ENCODE measurements at regions not wholly inside any gene's neighbourhood (a gene's known extent, or its start where the extent isn't known, plus 50 kb on each side); places are given as distances from the start of the nearest gene placed in this dataset.
A peak's percentile ranks its signal among the peaks of the same experiment; 100 is the strongest.

- peak overlapping the region; percentile 74 for H3K27ac ChIP-seq
- no peak for TF ChIP-seq CTCF (conservative IDR thresholded peaks at IDR 0.05)
Observed at GRCh38 chr3:178900029-178900646, 171.5 kb downstream of the ZMAT3 start.

- no peak for TF ChIP-seq CTCF (conservative IDR thresholded peaks at IDR 0.05)
- no peak overlapping the region for H3K27ac ChIP-seq
Observed at GRCh38 chr3:178895178-178895789, 176.3 kb downstream of the ZMAT3 start.

Measured in VCaP (cell line).